ENCODE measurements at regions not wholly inside any gene's neighbourhood (a gene's known extent, or its start where the extent isn't known, plus 50 kb on each side); places are given as distances from the start of the nearest gene placed in this dataset.

DNA sequence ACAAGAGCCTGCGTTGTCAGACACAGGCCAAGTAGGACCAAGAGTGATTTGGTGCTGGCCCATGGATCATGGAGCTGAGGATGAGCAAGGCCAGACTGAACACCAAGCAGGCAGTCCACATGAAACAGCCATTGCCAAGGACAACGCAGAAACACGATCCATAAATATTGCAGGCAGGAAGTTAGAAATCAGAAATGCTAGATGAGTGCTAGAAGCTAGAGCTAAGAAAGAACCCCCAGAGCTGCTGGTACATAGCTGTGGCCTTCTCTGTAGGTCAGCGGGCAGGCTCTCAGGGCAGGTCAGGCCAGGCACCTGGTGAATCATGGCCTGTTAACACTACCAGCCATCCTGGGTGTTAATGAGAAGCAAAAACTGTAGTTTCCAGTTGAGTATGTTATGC lies 119.7 kb downstream of the ALDH8A1 start:
- Mint-ChIP-seq H3K9me3 (peaks cover 1% of the 10 kb centered on the region), H3K27me3 (ENCODE audit: insufficient read depth, low read depth) (no peaks in the 10 kb centered on the region), H3K4me3 (no peak overlapping the region), H3K4me1 (no peaks in the 10 kb centered on the region), H3K36me3 (no peaks in the 10 kb centered on the region), H3K27ac (no peak overlapping the region)
- no peak overlapping the region for H3K4me3 ChIP-seq
- no peaks in the 10 kb centered on the region for H3K27me3 ChIP-seq
- no peak overlapping the region for H3K4me2 ChIP-seq
- no peaks in the 10 kb centered on the region for H3F3A ChIP-seq (ENCODE audit: low read depth)
- H3K36me3 ChIP-seq, result no peaks in the 10 kb centered on the region
- TF ChIP-seq, protein P1, sequence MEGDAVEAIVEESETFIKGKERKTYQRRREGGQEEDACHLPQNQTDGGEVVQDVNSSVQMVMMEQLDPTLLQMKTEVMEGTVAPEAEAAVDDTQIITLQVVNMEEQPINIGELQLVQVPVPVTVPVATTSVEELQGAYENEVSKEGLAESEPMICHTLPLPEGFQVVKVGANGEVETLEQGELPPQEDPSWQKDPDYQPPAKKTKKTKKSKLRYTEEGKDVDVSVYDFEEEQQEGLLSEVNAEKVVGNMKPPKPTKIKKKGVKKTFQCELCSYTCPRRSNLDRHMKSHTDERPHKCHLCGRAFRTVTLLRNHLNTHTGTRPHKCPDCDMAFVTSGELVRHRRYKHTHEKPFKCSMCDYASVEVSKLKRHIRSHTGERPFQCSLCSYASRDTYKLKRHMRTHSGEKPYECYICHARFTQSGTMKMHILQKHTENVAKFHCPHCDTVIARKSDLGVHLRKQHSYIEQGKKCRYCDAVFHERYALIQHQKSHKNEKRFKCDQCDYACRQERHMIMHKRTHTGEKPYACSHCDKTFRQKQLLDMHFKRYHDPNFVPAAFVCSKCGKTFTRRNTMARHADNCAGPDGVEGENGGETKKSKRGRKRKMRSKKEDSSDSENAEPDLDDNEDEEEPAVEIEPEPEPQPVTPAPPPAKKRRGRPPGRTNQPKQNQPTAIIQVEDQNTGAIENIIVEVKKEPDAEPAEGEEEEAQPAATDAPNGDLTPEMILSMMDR (IDR thresholded peaks at IDR 0.05), result no peak
- no peak for TF ChIP-seq EZH2 (IDR thresholded peaks at IDR 0.05)
- no peak for TF ChIP-seq EZH2phosphoT487 (IDR thresholded peaks at IDR 0.05)
- H4K20me1 ChIP-seq (ENCODE audit: low read depth), result no peaks in the 10 kb centered on the region
- no peak overlapping the region for H3K9ac ChIP-seq
- H3K79me2 ChIP-seq (ENCODE audit: low read depth), result no peaks in the 10 kb centered on the region
- H2AFZ ChIP-seq (replicated peaks), result no peak overlapping the region
- H3K4me1 ChIP-seq, result no peaks in the 10 kb centered on the region
- no peaks in the 10 kb centered on the region for H3K9me3 ChIP-seq (ENCODE audit: low read depth)
- no peak overlapping the region for H3K27ac ChIP-seq
- no peak for DNase-seq (ENCODE audit: low spot score)

DNA sequence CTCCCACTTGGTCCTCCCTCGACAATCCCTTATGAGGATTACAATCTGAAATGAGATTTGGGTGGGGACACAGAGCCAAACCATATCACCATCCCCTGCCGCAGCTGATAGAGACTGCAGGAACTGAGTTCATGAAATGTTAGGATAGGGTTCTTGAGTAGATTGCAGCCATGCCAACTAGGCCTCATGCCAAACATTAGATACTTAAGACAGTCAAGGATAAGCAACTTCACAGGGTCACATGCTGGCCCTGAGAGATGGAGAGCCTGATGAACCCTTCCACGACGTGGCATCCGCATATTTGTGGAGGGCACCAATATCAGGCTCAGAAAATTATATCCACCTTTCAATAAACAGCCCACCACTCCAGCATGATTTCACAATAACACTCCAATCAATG lies 121.3 kb downstream of the ALDH8A1 start:
- Mint-ChIP-seq H3K27me3 (ENCODE audit: insufficient read depth, low read depth) (peaks cover 4% of the 10 kb centered on the region), H3K27ac (no peak overlapping the region), H3K4me1 (no peaks in the 10 kb centered on the region), H3K4me3 (no peak overlapping the region), H3K9me3 (peaks cover 5% of the 10 kb centered on the region), H3K36me3 (no peaks in the 10 kb centered on the region)
- Histone ChIP-seq H3F3A (ENCODE audit: low read depth) (no peaks in the 10 kb centered on the region), H3K4me1 (no peaks in the 10 kb centered on the region), H3K4me3 (no peak overlapping the region), H3K9ac (no peak overlapping the region), H2AFZ (replicated peaks) (no peak overlapping the region), H3K9me3 (ENCODE audit: low read depth) (no peaks in the 10 kb centered on the region), H3K4me2 (no peak overlapping the region), H3K36me3 (no peaks in the 10 kb centered on the region), H3K79me2 (ENCODE audit: low read depth) (no peaks in the 10 kb centered on the region), H4K20me1 (ENCODE audit: low read depth) (no peaks in the 10 kb centered on the region), H3K27me3 (no peaks in the 10 kb centered on the region), H3K27ac (no peak overlapping the region)
- DNase-seq (ENCODE audit: low spot score), result no peak
- TF ChIP-seq, protein P1 (IDR thresholded peaks at IDR 0.05), result no peak
- TF ChIP-seq EZH2 (IDR thresholded peaks at IDR 0.05) (no peak), EZH2phosphoT487 (IDR thresholded peaks at IDR 0.05) (no peak)

DNA sequence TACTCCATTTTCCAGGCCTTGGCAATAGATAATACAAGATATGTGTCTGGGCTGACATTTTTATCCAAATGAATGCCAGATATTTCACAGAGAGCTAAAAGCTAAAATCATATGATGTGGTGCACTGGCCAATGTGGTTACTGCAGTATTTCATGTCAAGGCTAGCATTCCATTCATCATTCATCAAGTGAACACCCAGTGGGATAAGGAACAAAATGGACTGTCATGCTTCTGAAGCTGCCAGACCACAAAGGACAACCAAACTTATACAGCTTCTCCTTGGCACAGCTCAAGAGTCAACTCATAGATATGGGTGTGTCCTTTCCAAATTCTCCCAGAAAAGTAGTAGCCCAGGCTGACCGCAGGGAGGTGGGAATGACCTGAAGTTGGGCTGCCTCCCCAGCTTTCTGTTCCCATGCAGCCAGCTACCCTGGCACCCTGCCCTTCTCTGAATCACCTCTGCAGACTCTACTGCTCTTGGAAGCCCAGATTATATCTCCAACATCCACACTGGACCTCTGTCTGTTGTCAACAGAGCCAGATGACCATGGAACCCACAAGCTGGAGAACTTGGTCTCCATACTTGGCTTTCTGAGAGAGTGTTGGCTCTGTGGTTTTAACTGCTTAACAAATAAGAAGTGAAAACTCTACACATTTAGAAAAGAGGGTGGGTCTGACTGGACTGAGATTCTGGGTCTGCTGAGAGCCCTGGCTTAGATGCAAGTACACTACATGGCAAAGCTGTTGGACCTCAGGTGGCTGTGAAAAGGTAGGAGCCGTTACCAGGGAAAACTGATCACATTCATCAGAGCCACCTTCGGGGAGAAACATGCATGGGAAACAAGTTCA lies 122.8 kb downstream of the ALDH8A1 start:
- TF ChIP-seq EZH2 (IDR thresholded peaks at IDR 0.05), result no peak
- Histone ChIP-seq H3K9ac (no peak overlapping the region), H3K27ac (no peak overlapping the region), H3K9me3 (ENCODE audit: low read depth) (no peaks in the 10 kb centered on the region), H2AFZ (replicated peaks) (no peak overlapping the region), H4K20me1 (ENCODE audit: low read depth) (no peaks in the 10 kb centered on the region), H3K36me3 (no peaks in the 10 kb centered on the region), H3K79me2 (ENCODE audit: low read depth) (no peaks in the 10 kb centered on the region), H3K4me3 (no peak overlapping the region), H3K4me2 (no peak overlapping the region), H3F3A (ENCODE audit: low read depth) (no peaks in the 10 kb centered on the region), H3K27me3 (no peaks in the 10 kb centered on the region), H3K4me1 (peaks cover 1% of the 10 kb centered on the region)
- no peak for DNase-seq (ENCODE audit: low spot score)
- Mint-ChIP-seq H3K36me3 (no peaks in the 10 kb centered on the region), H3K4me3 (no peak overlapping the region), H3K27ac (no peak overlapping the region), H3K9me3 (peaks cover 5% of the 10 kb centered on the region), H3K27me3 (ENCODE audit: insufficient read depth, low read depth) (peaks cover 7% of the 10 kb centered on the region), H3K4me1 (peaks cover under 1% of the 10 kb centered on the region)

DNA sequence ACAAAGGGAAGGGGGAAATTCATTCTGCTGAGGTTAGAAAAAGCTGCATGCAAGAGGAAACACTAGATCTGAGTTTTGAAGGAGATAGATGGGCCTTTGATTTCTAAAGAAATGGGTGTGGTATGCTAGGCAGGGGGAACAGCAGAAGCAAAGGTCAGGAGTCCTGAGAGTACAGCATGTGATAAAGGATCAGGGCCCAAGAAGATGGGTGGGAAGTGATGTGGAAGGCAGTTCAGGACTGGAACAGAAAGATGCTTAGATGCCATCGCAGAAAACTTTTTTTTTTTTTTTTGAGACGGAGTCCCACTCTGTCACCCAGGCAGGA lies 126.2 kb downstream of the ALDH8A1 start:
- no peak for DNase-seq (ENCODE audit: low spot score)
- TF ChIP-seq, protein P1 (IDR thresholded peaks at IDR 0.05), result no peak
- no peak for TF ChIP-seq EZH2 (IDR thresholded peaks at IDR 0.05)
- TF ChIP-seq EZH2phosphoT487 (IDR thresholded peaks at IDR 0.05), result no peak
- no peaks in the 10 kb centered on the region for H3K9me3 ChIP-seq (ENCODE audit: low read depth)
- H3K4me1 Mint-ChIP-seq, result peaks cover 17% of the 10 kb centered on the region
- no peak overlapping the region for H3K9ac ChIP-seq
- no peaks in the 10 kb centered on the region for H3K27me3 ChIP-seq
- H3K27ac Mint-ChIP-seq, result no peak overlapping the region
- no peak overlapping the region for H3K4me3 Mint-ChIP-seq
- H3F3A ChIP-seq (ENCODE audit: low read depth), result peaks cover 12% of the 10 kb centered on the region
- no peaks in the 10 kb centered on the region for H4K20me1 ChIP-seq (ENCODE audit: low read depth)
- no peaks in the 10 kb centered on the region for H3K79me2 ChIP-seq (ENCODE audit: low read depth)
- no peaks in the 10 kb centered on the region for H3K36me3 ChIP-seq
- no peak overlapping the region for H3K4me3 ChIP-seq
- H3K4me2 ChIP-seq, result no peak overlapping the region
- H3K4me1 ChIP-seq, result peaks cover 14% of the 10 kb centered on the region
- H2AFZ ChIP-seq (replicated peaks), result peak overlapping the region; percentile 36
- H3K36me3 Mint-ChIP-seq, result no peaks in the 10 kb centered on the region
- peaks cover 5% of the 10 kb centered on the region for H3K9me3 Mint-ChIP-seq
- peaks cover 13% of the 10 kb centered on the region for H3K27me3 Mint-ChIP-seq (ENCODE audit: insufficient read depth, low read depth)
- H3K27ac ChIP-seq, result no peak overlapping the region

Data from neural progenitor cell (in vitro differentiated cells).